Astrocyte (in vitro differentiated cells and primary cell): ENCODE measurements at regions not wholly inside any gene's neighbourhood (a gene's known extent, or its start where the extent isn't known, plus 50 kb on each side); places are given as distances from the start of the nearest gene placed in this dataset.

Experiments used
- CTCF ChIP-seq: IDR thresholded peaks from 2 replicates; pipeline ENCODE4 v1.5.1; 2011; ENCODE audit warnings: low read depth, mild to moderate bottlenecking, inconsistent platforms, low read length, moderate library complexity; ENCODE audit not compliant: insufficient read depth
- EZH2 ChIP-seq: IDR thresholded peaks from 2 replicates; pipeline ENCODE4 v1.6.1; 2012; ENCODE audit warnings: mild to moderate bottlenecking, low read length, inconsistent platforms; ENCODE audit not compliant: insufficient read depth

GRCh38 chr3:171979081-171979480 lies 60.3 kb upstream of the FNDC3B start:
- TF ChIP-seq CTCF (no peak), EZH2 (no peak)
